ENCODE measurements at regions not wholly inside any gene's neighbourhood (a gene's known extent, or its start where the extent isn't known, plus 50 kb on each side); places are given as distances from the start of the nearest gene placed in this dataset.

GRCh38 chr10:130691776-130692175, 555.6 kb downstream of the GLRX3 start:
- CTCF ChIA-PET, result no interaction called here
- Mint-ChIP-seq H3K27ac (ENCODE audit: unreplicated experiment) (no peak overlapping the region), H3K4me3 (ENCODE audit: low read depth, unreplicated experiment) (no peak overlapping the region), H3K27me3 (ENCODE audit: unreplicated experiment) (no peaks in the 10 kb centered on the region), H3K36me3 (ENCODE audit: insufficient read depth, unreplicated experiment) (no peaks in the 10 kb centered on the region), H3K4me1 (ENCODE audit: low read depth, unreplicated experiment) (no peaks in the 10 kb centered on the region), H3K9me3 (ENCODE audit: low read depth, unreplicated experiment) (peaks cover 5% of the 10 kb centered on the region)
- intact Hi-C loops (cut with micrococcal nuclease; ENCODE audit: unreplicated experiment), result no loop called here
- no peak for TF ChIP-seq CTCF (IDR thresholded peaks at IDR 0.05; ENCODE audit: unreplicated experiment)
- no TSS peak for BruUV-seq (replicated peaks)
- no peak for DNase-seq

DNA sequence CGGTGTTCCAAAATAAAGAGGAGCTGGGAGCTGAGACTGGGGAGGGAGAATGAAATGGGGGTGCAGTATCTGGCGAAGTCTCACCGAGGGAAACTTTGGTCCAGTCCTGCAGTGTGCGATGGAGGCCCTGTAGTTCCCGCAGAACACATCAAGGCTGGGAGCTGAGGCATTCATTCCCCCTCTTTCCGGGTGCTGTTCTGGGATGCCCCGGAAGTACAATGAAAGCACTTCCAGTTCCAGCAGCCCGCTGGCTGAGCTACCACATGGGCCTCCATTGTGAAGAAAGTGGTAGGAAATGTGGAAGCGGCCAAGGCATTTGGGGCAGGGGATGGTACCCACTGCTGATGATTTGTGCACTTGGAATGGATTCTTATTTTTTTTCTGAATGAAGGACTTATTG, 560.7 kb downstream of the GLRX3 start:
- H3K4me3 Mint-ChIP-seq (ENCODE audit: low read depth, unreplicated experiment), result no peak overlapping the region
- intact Hi-C loops (cut with micrococcal nuclease; ENCODE audit: unreplicated experiment), result no loop called here
- CTCF ChIA-PET, result no interaction called here
- H3K36me3 Mint-ChIP-seq (ENCODE audit: insufficient read depth, unreplicated experiment), result no peaks in the 10 kb centered on the region
- no peak for TF ChIP-seq CTCF (IDR thresholded peaks at IDR 0.05; ENCODE audit: unreplicated experiment)
- H3K9me3 Mint-ChIP-seq (ENCODE audit: low read depth, unreplicated experiment), result peaks cover 5% of the 10 kb centered on the region
- no TSS peak for BruUV-seq (replicated peaks)
- no peak overlapping the region for H3K27ac Mint-ChIP-seq (ENCODE audit: unreplicated experiment)
- no peaks in the 10 kb centered on the region for H3K4me1 Mint-ChIP-seq (ENCODE audit: low read depth, unreplicated experiment)
- no peak for DNase-seq
- no peaks in the 10 kb centered on the region for H3K27me3 Mint-ChIP-seq (ENCODE audit: unreplicated experiment)

GRCh38 chr10:130707389-130707979, 571.3 kb downstream of the GLRX3 start:
- CTCF ChIA-PET, result no interaction called here
- intact Hi-C loops (cut with micrococcal nuclease; ENCODE audit: unreplicated experiment), result no loop called here
- Mint-ChIP-seq H3K27me3 (ENCODE audit: unreplicated experiment) (no peaks in the 10 kb centered on the region), H3K36me3 (ENCODE audit: insufficient read depth, unreplicated experiment) (no peaks in the 10 kb centered on the region), H3K4me1 (ENCODE audit: low read depth, unreplicated experiment) (no peaks in the 10 kb centered on the region), H3K4me3 (ENCODE audit: low read depth, unreplicated experiment) (no peak overlapping the region), H3K9me3 (ENCODE audit: low read depth, unreplicated experiment) (peaks cover 7% of the 10 kb centered on the region), H3K27ac (ENCODE audit: unreplicated experiment) (no peak overlapping the region)
- no peak for DNase-seq
- BruUV-seq (replicated peaks), result no TSS peak
- no peak for TF ChIP-seq CTCF (IDR thresholded peaks at IDR 0.05; ENCODE audit: unreplicated experiment)

DNA sequence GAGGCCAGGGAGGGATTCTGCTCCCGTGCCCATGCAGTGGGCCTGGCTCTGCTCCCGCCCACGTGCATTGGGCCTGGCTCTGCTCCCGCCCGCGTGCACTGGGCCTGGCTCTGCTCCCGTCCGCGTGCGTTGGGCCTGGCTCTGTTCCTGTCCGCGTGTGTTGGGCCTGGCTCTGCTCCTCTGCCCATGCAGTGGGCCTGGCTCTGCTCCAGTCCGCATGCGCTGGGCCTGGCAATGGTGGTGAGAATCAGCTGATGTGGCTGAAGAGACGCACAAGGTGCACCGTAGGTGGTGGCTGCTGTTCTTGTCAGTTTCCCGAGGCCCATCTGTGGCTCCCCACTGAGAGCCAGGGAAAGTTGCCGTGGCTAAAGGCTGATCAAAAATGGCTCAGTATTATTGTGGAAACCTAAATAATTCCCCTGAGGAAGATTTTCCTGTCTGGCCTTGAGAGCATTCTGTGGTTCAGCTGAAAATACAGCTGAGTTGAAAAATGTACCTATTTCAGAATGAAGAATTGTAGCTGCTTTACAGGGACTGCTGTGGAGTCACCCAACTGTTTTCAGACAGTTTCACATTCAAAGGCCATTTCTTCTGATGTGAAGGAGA, 572.4 kb downstream of the GLRX3 start:
- Mint-ChIP-seq H3K36me3 (ENCODE audit: insufficient read depth, unreplicated experiment) (no peaks in the 10 kb centered on the region), H3K27ac (ENCODE audit: unreplicated experiment) (no peak overlapping the region), H3K9me3 (ENCODE audit: low read depth, unreplicated experiment) (peaks cover 15% of the 10 kb centered on the region), H3K4me1 (ENCODE audit: low read depth, unreplicated experiment) (no peaks in the 10 kb centered on the region), H3K27me3 (ENCODE audit: unreplicated experiment) (no peaks in the 10 kb centered on the region), H3K4me3 (ENCODE audit: low read depth, unreplicated experiment) (no peak overlapping the region)
- DNase-seq, result no peak
- intact Hi-C loops (cut with micrococcal nuclease; ENCODE audit: unreplicated experiment), result no loop called here
- TF ChIP-seq CTCF (IDR thresholded peaks at IDR 0.05; ENCODE audit: unreplicated experiment), result no peak
- BruUV-seq (replicated peaks), result no TSS peak
- CTCF ChIA-PET, result no interaction called here
